Esophagus muscularis mucosa (tissue), 4 donors: ENCODE measurements at regions not wholly inside any gene's neighbourhood (a gene's known extent, or its start where the extent isn't known, plus 50 kb on each side); places are given as distances from the start of the nearest gene placed in this dataset.

Experiments
- EP300 ChIP-seq: sonication (generic); formaldehyde crosslinking; IDR thresholded peaks from one replicate; pipeline ENCODE4 v1.6.1; 2017; ENCODE audit warnings: antibody characterized with exemption
- POLR2A ChIP-seq: fragments of 450-650 bp; IDR thresholded peaks from one replicate; pipeline ENCODE4 v1.6.1; 2017; ENCODE audit warnings: antibody characterized with exemption, moderate library complexity, mild to moderate bottlenecking, low read depth
- POLR2AphosphoS5 ChIP-seq, 2 donors: sonication (generic); formaldehyde crosslinking; IDR thresholded peaks; one replicate each; pipeline ENCODE4 v1.6.1; 2017; ENCODE audit warnings: antibody characterized with exemption in 2 of 2
- TF ChIP-seq, protein P1 (sequence below), 3 experiments: fragments of 200-600 bp in 2 of 3; fragments of 450-650 bp in 1 of 3; sonication (generic) in 2 of 3; IDR thresholded peaks; one replicate each; pipeline ENCODE4 v1.5.1; 2017 to 2019; ENCODE audit warnings: antibody characterized with exemption in 3 of 3, mild to moderate bottlenecking in 2 of 3, moderate library complexity in 1 of 3

GRCh38 chr5:2256691-2257280, 374.1 kb upstream of the IRX4 start:
- no peak for TF ChIP-seq POLR2A
- no peak for TF ChIP-seq EP300
- TF ChIP-seq, protein P1, sequence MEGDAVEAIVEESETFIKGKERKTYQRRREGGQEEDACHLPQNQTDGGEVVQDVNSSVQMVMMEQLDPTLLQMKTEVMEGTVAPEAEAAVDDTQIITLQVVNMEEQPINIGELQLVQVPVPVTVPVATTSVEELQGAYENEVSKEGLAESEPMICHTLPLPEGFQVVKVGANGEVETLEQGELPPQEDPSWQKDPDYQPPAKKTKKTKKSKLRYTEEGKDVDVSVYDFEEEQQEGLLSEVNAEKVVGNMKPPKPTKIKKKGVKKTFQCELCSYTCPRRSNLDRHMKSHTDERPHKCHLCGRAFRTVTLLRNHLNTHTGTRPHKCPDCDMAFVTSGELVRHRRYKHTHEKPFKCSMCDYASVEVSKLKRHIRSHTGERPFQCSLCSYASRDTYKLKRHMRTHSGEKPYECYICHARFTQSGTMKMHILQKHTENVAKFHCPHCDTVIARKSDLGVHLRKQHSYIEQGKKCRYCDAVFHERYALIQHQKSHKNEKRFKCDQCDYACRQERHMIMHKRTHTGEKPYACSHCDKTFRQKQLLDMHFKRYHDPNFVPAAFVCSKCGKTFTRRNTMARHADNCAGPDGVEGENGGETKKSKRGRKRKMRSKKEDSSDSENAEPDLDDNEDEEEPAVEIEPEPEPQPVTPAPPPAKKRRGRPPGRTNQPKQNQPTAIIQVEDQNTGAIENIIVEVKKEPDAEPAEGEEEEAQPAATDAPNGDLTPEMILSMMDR (IDR thresholded peaks at IDR 0.05), result no peak
- no peak for TF ChIP-seq POLR2AphosphoS5 (IDR thresholded peaks at IDR 0.05)
